Stimulated activated CD4-positive, alpha-beta T cell treated with anti-CD3 and anti-CD28 coated beads, Interleukin-2, amount 100 ng/mL, for 24 hours (primary cell): ENCODE measurements at regions not wholly inside any gene's neighbourhood (a gene's known extent, or its start where the extent isn't known, plus 50 kb on each side); places are given as distances from the start of the nearest gene placed in this dataset.
"Not testable (repeated sequence)": the region's sequence is repeated elsewhere in the genome, so short reads cannot be mapped to it uniquely, and the experiment has no call there.

Experiments used
- DNase-seq, 2 donors: peaks; one replicate each; pipeline ENCODE4 v3.0.0-alpha.2; 2020

- not testable (repeated sequence) for DNase-seq
These were observed 168.4 kb downstream of the CWH43 start for GRCh38 chr4:49154308-49155103.

- not testable (repeated sequence) for DNase-seq
These were observed 169.2 kb downstream of the CWH43 start for GRCh38 chr4:49155270-49155669.

GRCh38 chr4:49156309-49156708, 170.2 kb downstream of the CWH43 start:
- DNase-seq: not testable (repeated sequence)

GRCh38 chr4:49157630-49158029, 171.6 kb downstream of the CWH43 start:
- not testable (repeated sequence) for DNase-seq

GRCh38 chr4:49161111-49161541, 175.1 kb downstream of the CWH43 start:
- not testable (repeated sequence) for DNase-seq

GRCh38 chr4:49164916-49165315, 178.8 kb downstream of the CWH43 start:
- not testable (repeated sequence) for DNase-seq

- not testable (repeated sequence) for DNase-seq
These were observed 191.8 kb downstream of the CWH43 start for GRCh38 chr4:49177847-49178246.

- not testable (repeated sequence) for DNase-seq
These were observed 195.0 kb downstream of the CWH43 start for GRCh38 chr4:49181088-49181487.

GRCh38 chr4:49211396-49212194, 225.5 kb downstream of the CWH43 start:
- not testable (repeated sequence) for DNase-seq

GRCh38 chr4:49213250-49213649, 227.2 kb downstream of the CWH43 start:
- not testable (repeated sequence) for DNase-seq

GRCh38 chr4:49213750-49214149, 227.7 kb downstream of the CWH43 start:
- not testable (repeated sequence) for DNase-seq

GRCh38 chr4:49214453-49215081, 228.5 kb downstream of the CWH43 start:
- not testable (repeated sequence) for DNase-seq

GRCh38 chr4:49215082-49215479, 229.0 kb downstream of the CWH43 start:
- DNase-seq: not testable (repeated sequence)

- DNase-seq: not testable (repeated sequence)
These were observed 230.5 kb downstream of the CWH43 start for GRCh38 chr4:49216606-49217005.

- DNase-seq: no peak
These were observed 231.4 kb downstream of the CWH43 start for GRCh38 chr4:49217492-49217891.

GRCh38 chr4:49218094-49218493, 232.0 kb downstream of the CWH43 start:
- DNase-seq: not testable (repeated sequence)

GRCh38 chr4:49218931-49219330, 232.9 kb downstream of the CWH43 start:
- not testable (repeated sequence) for DNase-seq

- not testable (repeated sequence) for DNase-seq
These were observed 233.6 kb downstream of the CWH43 start for GRCh38 chr4:49219489-49220225.

GRCh38 chr4:49221209-49221608, 235.1 kb downstream of the CWH43 start:
- DNase-seq: no peak

GRCh38 chr4:49222810-49223209, 236.7 kb downstream of the CWH43 start:
- DNase-seq: not testable (repeated sequence)

- DNase-seq: not testable (repeated sequence)
These were observed 240.3 kb downstream of the CWH43 start for GRCh38 chr4:49226216-49226866.

- DNase-seq: not testable (repeated sequence)
These were observed 241.9 kb downstream of the CWH43 start for GRCh38 chr4:49227941-49228340.
